ENCODE measurements at regions not wholly inside any gene's neighbourhood (a gene's known extent, or its start where the extent isn't known, plus 50 kb on each side); places are given as distances from the start of the nearest gene placed in this dataset.

GRCh38 chr6:151749341-151749740 is 58.1 kb upstream of the ESR1 start:
- H3K9ac ChIP-seq (ENCODE audit: low read depth, low read length, poor library complexity, severe bottlenecking): no peak overlapping the region
- H3K4me3 ChIP-seq (ENCODE audit: low read length, poor library complexity, severe bottlenecking): no peak overlapping the region
- no peaks in the 10 kb centered on the region for H3K27me3 ChIP-seq (ENCODE audit: insufficient read depth, low read length, poor library complexity, severe bottlenecking)
- no peaks in the 10 kb centered on the region for H3K9me2 ChIP-seq (replicated peaks; ENCODE audit: low read depth, low read length)
- TF ChIP-seq CTCF (conservative IDR thresholded peaks at IDR 0.05; ENCODE audit: low read length): no peak
- no peak for TF ChIP-seq EZH2phosphoT487 (IDR thresholded peaks at IDR 0.05; ENCODE audit: borderline replicate concordance)
- no peaks in the 10 kb centered on the region for H3K79me2 ChIP-seq (ENCODE audit: insufficient read depth, low read length)
- H3K36me3 ChIP-seq (ENCODE audit: insufficient read depth, low read length): no peaks in the 10 kb centered on the region
- no peaks in the 10 kb centered on the region for H4K20me1 ChIP-seq (ENCODE audit: insufficient read depth, low read length, poor library complexity, severe bottlenecking)
- H2AFZ ChIP-seq (ENCODE audit: low read length): no peak overlapping the region
- no peak overlapping the region for H3K4me2 ChIP-seq (ENCODE audit: low read depth, low read length, poor library complexity, severe bottlenecking)
- H3K4me1 ChIP-seq (ENCODE audit: insufficient read depth, low read length, poor library complexity, severe bottlenecking): no peaks in the 10 kb centered on the region
- H3K9me3 ChIP-seq (ENCODE audit: insufficient read depth, low read depth, low read length): no peaks in the 10 kb centered on the region
- no peaks in the 10 kb centered on the region for H3F3A ChIP-seq (ENCODE audit: low read depth)

GRCh38 chr6:151753581-151753980 is 53.9 kb upstream of the ESR1 start:
- Histone ChIP-seq H3K4me3 (ENCODE audit: low read length, poor library complexity, severe bottlenecking) (no peak overlapping the region), H3K4me2 (ENCODE audit: low read depth, low read length, poor library complexity, severe bottlenecking) (no peak overlapping the region), H3K4me1 (ENCODE audit: insufficient read depth, low read length, poor library complexity, severe bottlenecking) (peaks cover 6% of the 10 kb centered on the region), H4K20me1 (ENCODE audit: insufficient read depth, low read length, poor library complexity, severe bottlenecking) (no peaks in the 10 kb centered on the region), H2AFZ (ENCODE audit: low read length) (no peak overlapping the region), H3K9ac (ENCODE audit: low read depth, low read length, poor library complexity, severe bottlenecking) (no peak overlapping the region), H3K36me3 (ENCODE audit: insufficient read depth, low read length) (no peaks in the 10 kb centered on the region), H3K9me3 (ENCODE audit: insufficient read depth, low read depth, low read length) (no peaks in the 10 kb centered on the region), H3K79me2 (ENCODE audit: insufficient read depth, low read length) (no peaks in the 10 kb centered on the region), H3F3A (ENCODE audit: low read depth) (no peaks in the 10 kb centered on the region), H3K9me2 (replicated peaks; ENCODE audit: low read depth, low read length) (no peaks in the 10 kb centered on the region), H3K27me3 (ENCODE audit: insufficient read depth, low read length, poor library complexity, severe bottlenecking) (no peaks in the 10 kb centered on the region)
- TF ChIP-seq CTCF (conservative IDR thresholded peaks at IDR 0.05; ENCODE audit: low read length): no peak
- no peak for TF ChIP-seq EZH2phosphoT487 (IDR thresholded peaks at IDR 0.05; ENCODE audit: borderline replicate concordance)

GRCh38 chr6:151757506-151757955 is 50.0 kb upstream of the ESR1 start:
- Histone ChIP-seq H3K9ac (ENCODE audit: low read depth, low read length, poor library complexity, severe bottlenecking) (no peak overlapping the region), H3F3A (ENCODE audit: low read depth) (no peaks in the 10 kb centered on the region), H3K4me2 (ENCODE audit: low read depth, low read length, poor library complexity, severe bottlenecking) (no peak overlapping the region), H3K4me1 (ENCODE audit: insufficient read depth, low read length, poor library complexity, severe bottlenecking) (peaks cover 6% of the 10 kb centered on the region), H3K27me3 (ENCODE audit: insufficient read depth, low read length, poor library complexity, severe bottlenecking) (no peaks in the 10 kb centered on the region), H3K4me3 (ENCODE audit: low read length, poor library complexity, severe bottlenecking) (no peak overlapping the region), H3K9me3 (ENCODE audit: insufficient read depth, low read depth, low read length) (no peaks in the 10 kb centered on the region), H4K20me1 (ENCODE audit: insufficient read depth, low read length, poor library complexity, severe bottlenecking) (no peaks in the 10 kb centered on the region), H3K36me3 (ENCODE audit: insufficient read depth, low read length) (no peaks in the 10 kb centered on the region), H3K79me2 (ENCODE audit: insufficient read depth, low read length) (no peaks in the 10 kb centered on the region), H2AFZ (ENCODE audit: low read length) (peak overlapping the region; percentile 68), H3K9me2 (replicated peaks; ENCODE audit: low read depth, low read length) (no peaks in the 10 kb centered on the region)
- TF ChIP-seq CTCF (conservative IDR thresholded peaks at IDR 0.05; ENCODE audit: low read length): no peak
- no peak for TF ChIP-seq EZH2phosphoT487 (IDR thresholded peaks at IDR 0.05; ENCODE audit: borderline replicate concordance)

Data from Loucy (cell line).